ENCODE measurements at regions not wholly inside any gene's neighbourhood (a gene's known extent, or its start where the extent isn't known, plus 50 kb on each side); places are given as distances from the start of the nearest gene placed in this dataset.

DNA sequence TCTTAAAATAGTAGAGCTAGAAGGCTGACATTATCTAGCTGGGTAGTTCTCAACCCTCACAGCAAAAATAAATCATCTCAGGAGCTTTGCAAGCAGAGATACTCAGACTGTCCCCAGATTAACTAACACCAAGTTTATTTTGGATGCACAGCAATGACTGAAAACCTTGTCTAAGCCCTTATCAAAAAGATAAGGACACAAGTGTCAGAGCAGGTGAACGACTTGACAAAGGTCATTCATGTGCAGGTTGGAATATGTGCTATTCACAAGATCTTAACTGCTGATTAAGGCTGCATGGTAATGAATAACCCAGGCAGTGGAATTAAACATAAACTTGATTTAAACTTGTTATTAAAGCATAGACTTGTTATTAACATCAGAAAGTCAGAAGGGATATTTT is 246.6 kb downstream of the BTG1 start:
- TF ChIP-seq, protein P1, sequence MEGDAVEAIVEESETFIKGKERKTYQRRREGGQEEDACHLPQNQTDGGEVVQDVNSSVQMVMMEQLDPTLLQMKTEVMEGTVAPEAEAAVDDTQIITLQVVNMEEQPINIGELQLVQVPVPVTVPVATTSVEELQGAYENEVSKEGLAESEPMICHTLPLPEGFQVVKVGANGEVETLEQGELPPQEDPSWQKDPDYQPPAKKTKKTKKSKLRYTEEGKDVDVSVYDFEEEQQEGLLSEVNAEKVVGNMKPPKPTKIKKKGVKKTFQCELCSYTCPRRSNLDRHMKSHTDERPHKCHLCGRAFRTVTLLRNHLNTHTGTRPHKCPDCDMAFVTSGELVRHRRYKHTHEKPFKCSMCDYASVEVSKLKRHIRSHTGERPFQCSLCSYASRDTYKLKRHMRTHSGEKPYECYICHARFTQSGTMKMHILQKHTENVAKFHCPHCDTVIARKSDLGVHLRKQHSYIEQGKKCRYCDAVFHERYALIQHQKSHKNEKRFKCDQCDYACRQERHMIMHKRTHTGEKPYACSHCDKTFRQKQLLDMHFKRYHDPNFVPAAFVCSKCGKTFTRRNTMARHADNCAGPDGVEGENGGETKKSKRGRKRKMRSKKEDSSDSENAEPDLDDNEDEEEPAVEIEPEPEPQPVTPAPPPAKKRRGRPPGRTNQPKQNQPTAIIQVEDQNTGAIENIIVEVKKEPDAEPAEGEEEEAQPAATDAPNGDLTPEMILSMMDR (conservative IDR thresholded peaks at IDR 0.05): no peak
- no peak for TF ChIP-seq EZH2 (IDR thresholded peaks at IDR 0.05; ENCODE audit: low read depth)

Data from PC-9 (cell line).